ENCODE measurements at regions not wholly inside any gene's neighbourhood (a gene's known extent, or its start where the extent isn't known, plus 50 kb on each side); places are given as distances from the start of the nearest gene placed in this dataset.

DNA sequence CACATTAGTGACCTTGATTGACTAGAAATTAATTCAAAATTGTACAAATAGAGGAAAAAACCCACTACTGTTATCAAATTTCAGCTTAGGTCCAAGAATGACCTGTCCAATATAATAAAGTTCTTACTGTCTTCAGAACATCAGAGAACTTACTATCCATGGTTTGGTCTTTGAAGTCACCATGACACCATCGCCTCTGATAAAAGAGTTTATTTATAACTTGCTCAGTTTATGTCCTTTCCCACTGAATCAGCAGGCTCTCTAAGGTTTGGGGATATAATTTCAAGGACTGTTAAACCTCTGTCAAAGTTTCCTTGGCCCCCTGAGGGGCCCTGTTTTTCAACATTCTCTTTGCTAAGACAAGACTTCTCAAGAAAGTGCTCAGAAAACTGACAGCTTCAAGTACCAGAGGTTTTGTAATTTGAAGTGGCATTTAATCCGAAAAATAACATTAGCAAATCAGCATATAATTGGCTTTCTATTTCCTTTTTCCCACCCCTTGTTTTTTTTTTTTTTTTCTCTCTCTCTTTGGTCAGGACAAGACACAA, 191.7 kb upstream of the FERD3L start:
- Histone ChIP-seq H3K4me3 (no peak overlapping the region), H3K9me3 (no peaks in the 10 kb centered on the region), H3K27me3 (no peaks in the 10 kb centered on the region), H3K27ac (no peak overlapping the region), H3K36me3 (no peaks in the 10 kb centered on the region), H3K4me1 (no peaks in the 10 kb centered on the region)
- 60 to 74% methylated on average over 2 of the region's 2 CpGs for WGBS, 2 donors (ENCODE audit: low coverage in 1 of 2)
- TF ChIP-seq POLR2A (IDR thresholded peaks at IDR 0.05) (no peak), POLR2AphosphoS5 (IDR thresholded peaks at IDR 0.05) (no peak), EP300 (IDR thresholded peaks at IDR 0.05) (no peak)
- TF ChIP-seq, protein P1, sequence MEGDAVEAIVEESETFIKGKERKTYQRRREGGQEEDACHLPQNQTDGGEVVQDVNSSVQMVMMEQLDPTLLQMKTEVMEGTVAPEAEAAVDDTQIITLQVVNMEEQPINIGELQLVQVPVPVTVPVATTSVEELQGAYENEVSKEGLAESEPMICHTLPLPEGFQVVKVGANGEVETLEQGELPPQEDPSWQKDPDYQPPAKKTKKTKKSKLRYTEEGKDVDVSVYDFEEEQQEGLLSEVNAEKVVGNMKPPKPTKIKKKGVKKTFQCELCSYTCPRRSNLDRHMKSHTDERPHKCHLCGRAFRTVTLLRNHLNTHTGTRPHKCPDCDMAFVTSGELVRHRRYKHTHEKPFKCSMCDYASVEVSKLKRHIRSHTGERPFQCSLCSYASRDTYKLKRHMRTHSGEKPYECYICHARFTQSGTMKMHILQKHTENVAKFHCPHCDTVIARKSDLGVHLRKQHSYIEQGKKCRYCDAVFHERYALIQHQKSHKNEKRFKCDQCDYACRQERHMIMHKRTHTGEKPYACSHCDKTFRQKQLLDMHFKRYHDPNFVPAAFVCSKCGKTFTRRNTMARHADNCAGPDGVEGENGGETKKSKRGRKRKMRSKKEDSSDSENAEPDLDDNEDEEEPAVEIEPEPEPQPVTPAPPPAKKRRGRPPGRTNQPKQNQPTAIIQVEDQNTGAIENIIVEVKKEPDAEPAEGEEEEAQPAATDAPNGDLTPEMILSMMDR (IDR thresholded peaks at IDR 0.05): no peak
- no peak for ATAC-seq

DNA sequence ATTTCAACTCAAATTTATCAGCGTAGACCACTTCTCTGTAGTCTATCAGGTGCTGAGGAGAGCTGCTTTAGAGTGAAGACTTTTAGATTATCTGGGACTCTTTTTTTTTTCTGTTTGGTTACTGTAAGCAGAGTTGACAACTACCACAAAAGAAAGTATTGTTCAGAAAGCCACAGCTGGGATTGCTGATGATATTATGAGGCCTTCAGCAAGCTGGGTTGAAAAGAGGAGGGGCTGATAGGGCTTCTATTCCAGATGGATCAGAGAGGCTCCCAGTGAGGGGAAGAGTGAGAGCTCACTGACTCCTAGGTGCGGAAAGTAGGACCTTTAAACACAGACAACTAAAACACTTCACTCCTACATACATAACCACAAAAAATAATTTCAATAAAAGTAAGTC, 188.5 kb upstream of the FERD3L start:
- no peaks in the 10 kb centered on the region for H3K27me3 ChIP-seq
- whole genome bisulfite sequencing, 2 donors (ENCODE audit: low coverage in 1 of 2): 89 to 96% methylated on average over 1 to 2 of the region's 2 CpGs
- no peak for TF ChIP-seq EP300 (IDR thresholded peaks at IDR 0.05)
- TF ChIP-seq, protein P1 (IDR thresholded peaks at IDR 0.05): no peak
- no peak for TF ChIP-seq POLR2AphosphoS5 (IDR thresholded peaks at IDR 0.05)
- TF ChIP-seq POLR2A (IDR thresholded peaks at IDR 0.05): no peak
- H3K36me3 ChIP-seq: no peaks in the 10 kb centered on the region
- H3K27ac ChIP-seq: no peak overlapping the region
- no peak overlapping the region for H3K4me3 ChIP-seq
- H3K4me1 ChIP-seq: no peaks in the 10 kb centered on the region
- no peaks in the 10 kb centered on the region for H3K9me3 ChIP-seq
- no peak for ATAC-seq

DNA sequence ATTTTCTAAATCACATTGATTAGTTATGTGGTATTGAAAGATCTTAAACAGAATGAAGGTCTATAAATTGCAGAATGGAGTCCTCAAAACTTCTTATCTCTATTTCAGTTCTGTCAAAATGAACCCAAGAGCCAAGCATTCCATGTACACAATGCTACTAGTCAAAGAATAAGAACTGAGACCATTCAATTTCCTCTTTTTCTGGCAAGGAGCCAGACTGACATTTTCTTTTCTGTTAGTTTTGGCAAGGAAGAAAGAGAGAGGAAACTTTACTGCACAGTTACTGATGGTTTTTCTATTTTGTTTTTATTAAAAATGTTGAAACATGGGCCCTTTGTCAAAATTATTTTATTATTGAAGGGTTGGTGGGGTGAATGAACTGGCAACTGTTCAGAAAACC, 181.8 kb upstream of the FERD3L start:
- ATAC-seq: no peak
- no peaks in the 10 kb centered on the region for H3K9me3 ChIP-seq
- H3K36me3 ChIP-seq: no peaks in the 10 kb centered on the region
- no peaks in the 10 kb centered on the region for H3K4me1 ChIP-seq
- H3K27me3 ChIP-seq: no peaks in the 10 kb centered on the region
- H3K27ac ChIP-seq: no peak overlapping the region
- TF ChIP-seq POLR2A (IDR thresholded peaks at IDR 0.05): no peak
- TF ChIP-seq, protein P1 (IDR thresholded peaks at IDR 0.05): no peak
- TF ChIP-seq EP300 (IDR thresholded peaks at IDR 0.05): no peak
- no peak for TF ChIP-seq POLR2AphosphoS5 (IDR thresholded peaks at IDR 0.05)
- no peak overlapping the region for H3K4me3 ChIP-seq

DNA sequence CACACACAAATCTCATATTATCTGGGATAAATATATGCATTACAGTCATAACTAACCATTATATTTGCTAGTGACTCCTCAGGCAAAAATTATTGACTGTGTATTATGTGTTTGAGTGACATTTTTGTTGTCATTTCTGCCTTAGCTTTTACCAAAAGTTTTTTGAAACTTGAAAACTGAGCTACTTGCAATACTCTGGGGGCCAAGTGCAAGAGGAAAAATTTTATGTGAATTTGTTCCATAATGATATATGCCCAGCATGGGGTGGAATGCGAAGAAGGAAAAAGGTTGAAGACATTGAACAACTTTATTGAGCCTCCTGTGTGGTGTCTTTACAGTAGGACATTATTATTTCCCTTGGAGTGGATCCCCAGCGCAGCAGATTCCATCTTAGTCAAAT, 176.8 kb upstream of the FERD3L start:
- 69 to 90% methylated on average over 2 of the region's 2 CpGs for WGBS, 2 donors (ENCODE audit: low coverage in 1 of 2)
- Histone ChIP-seq H3K27me3 (no peaks in the 10 kb centered on the region), H3K36me3 (no peaks in the 10 kb centered on the region), H3K27ac (no peak overlapping the region), H3K4me1 (no peaks in the 10 kb centered on the region), H3K9me3 (no peaks in the 10 kb centered on the region), H3K4me3 (no peak overlapping the region)
- no peak for TF ChIP-seq EP300 (IDR thresholded peaks at IDR 0.05)
- TF ChIP-seq POLR2A (IDR thresholded peaks at IDR 0.05): no peak
- TF ChIP-seq POLR2AphosphoS5 (IDR thresholded peaks at IDR 0.05): no peak
- TF ChIP-seq, protein P1 (IDR thresholded peaks at IDR 0.05): no peak
- ATAC-seq: no peak

DNA sequence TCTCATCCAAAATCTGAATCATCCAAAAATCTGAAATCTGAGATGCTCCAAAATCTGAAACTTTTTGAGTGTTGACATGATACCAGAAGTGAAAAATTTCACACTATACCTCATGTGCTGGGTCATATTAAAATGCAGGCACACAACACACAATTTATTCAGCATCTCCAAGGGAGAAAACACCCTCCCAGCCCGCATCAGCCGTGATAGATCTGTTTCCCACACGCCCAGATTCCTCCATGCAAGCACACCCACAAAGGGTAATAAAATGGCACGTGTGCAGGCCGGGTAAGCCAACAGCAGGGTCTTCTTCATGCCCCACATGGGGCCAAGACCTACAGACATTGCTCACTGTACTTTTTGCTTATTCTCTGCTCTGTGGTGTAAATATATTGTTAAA, 173.1 kb upstream of the FERD3L start:
- TF ChIP-seq, protein P1 (IDR thresholded peaks at IDR 0.05): no peak
- TF ChIP-seq POLR2AphosphoS5 (IDR thresholded peaks at IDR 0.05): no peak
- no peak for TF ChIP-seq EP300 (IDR thresholded peaks at IDR 0.05)
- TF ChIP-seq POLR2A (IDR thresholded peaks at IDR 0.05): no peak
- 80 to 100% methylated on average over 4 to 5 of the region's 5 CpGs for WGBS, 2 donors (ENCODE audit: low coverage in 1 of 2)

More for the DNA sequence above, 173.1 kb upstream of the FERD3L start:
- Histone ChIP-seq H3K4me3 (no peak overlapping the region), H3K27me3 (no peaks in the 10 kb centered on the region), H3K27ac (no peak overlapping the region), H3K4me1 (no peaks in the 10 kb centered on the region), H3K9me3 (no peaks in the 10 kb centered on the region), H3K36me3 (no peaks in the 10 kb centered on the region)
- no peak for ATAC-seq

Measured in gastroesophageal sphincter (tissue), 4 donors.